Hepatocyte (in vitro differentiated cells): ENCODE measurements at regions not wholly inside any gene's neighbourhood (a gene's known extent, or its start where the extent isn't known, plus 50 kb on each side); places are given as distances from the start of the nearest gene placed in this dataset.
A peak's percentile ranks its signal among the peaks of the same experiment; 100 is the strongest.

Experiments used
- DNase-seq: peaks from one replicate; pipeline ENCODE4 v3.0.0-alpha.2; 2016; ENCODE audit warnings: low spot score
- H2AFZ ChIP-seq: fragments of 200-600 bp; sonication (generic); 2 replicates; pipeline ENCODE4 v1.6.0; 2016; ENCODE audit warnings: antibody characterized with exemption, mild to moderate bottlenecking
- H3K27ac ChIP-seq: fragments of 200-600 bp; sonication (generic); 2 replicates; pipeline ENCODE4 v1.5.1; 2016; ENCODE audit warnings: mild to moderate bottlenecking
- H3K27me3 ChIP-seq: fragments of 200-600 bp; sonication (generic); 2 replicates; pipeline ENCODE4 v1.6.1; 2016
- H3K36me3 ChIP-seq: fragments of 200-600 bp; sonication (generic); replicated peaks from 2 replicates; pipeline ENCODE4 v1.5.1; 2016; ENCODE audit warnings: low read depth; ENCODE audit not compliant: insufficient read depth
- H3K4me1 ChIP-seq: fragments of 200-600 bp; sonication (generic); 2 replicates; pipeline ENCODE4 v1.5.1; 2016; ENCODE audit warnings: mild to moderate bottlenecking, moderate library complexity; ENCODE audit not compliant: insufficient read depth
- H3K4me2 ChIP-seq: fragments of 200-600 bp; sonication (generic); 2 replicates; pipeline ENCODE4 v1.6.0; 2016
- H3K4me3 ChIP-seq: fragments of 200-600 bp; sonication (generic); 2 replicates; pipeline ENCODE4 v1.5.1; 2016; ENCODE audit warnings: mild to moderate bottlenecking
- H3K79me2 ChIP-seq: fragments of 200-600 bp; sonication (generic); 2 replicates; pipeline ENCODE4 v1.6.0; 2017; ENCODE audit warnings: mild to moderate bottlenecking
- H3K9me2 ChIP-seq: fragments of 200-600 bp; sonication (generic); replicated peaks from 2 replicates; pipeline ENCODE4 v1.6.0; 2017; ENCODE audit warnings: mild to moderate bottlenecking; ENCODE audit not compliant: insufficient read depth
- H3K9me3 ChIP-seq: fragments of 200-600 bp; sonication (generic); 2 replicates; pipeline ENCODE4 v1.5.1; 2016; ENCODE audit warnings: low read depth, mild to moderate bottlenecking
- H4K20me1 ChIP-seq: fragments of 200-600 bp; sonication (generic); 2 replicates; pipeline ENCODE4 v1.6.0; 2016; ENCODE audit warnings: mild to moderate bottlenecking; ENCODE audit not compliant: insufficient read depth, poor library complexity, severe bottlenecking
- CTCF ChIP-seq: fragments of 200-600 bp; sonication (generic); IDR thresholded peaks from 2 replicates; pipeline ENCODE4 v1.5.1; 2016; ENCODE audit warnings: antibody characterized with exemption, mild to moderate bottlenecking; ENCODE audit not compliant: poor library complexity
- EZH2 ChIP-seq: fragments of 200-600 bp; sonication (generic); IDR thresholded peaks from 2 replicates; pipeline ENCODE4 v1.6.1; 2016; ENCODE audit warnings: antibody characterized with exemption, mild to moderate bottlenecking, borderline replicate concordance
- EZH2phosphoT487 ChIP-seq: fragments of 200-600 bp; sonication (generic); IDR thresholded peaks from one replicate; pipeline ENCODE4 v1.6.1; 2018; ENCODE audit warnings: antibody characterized with exemption, mild to moderate bottlenecking, low read depth, moderate library complexity; ENCODE audit not compliant: unreplicated experiment, severe bottlenecking
- WGBS: methylation state at CpG from one replicate; pipeline ENCODE4 v1.1.6; 2016; ENCODE audit warnings: low lambda C conversion rate; ENCODE audit errors: missing lambda C conversion rate; 5-methylcytosine and 5-hydroxymethylcytosine counted together

GRCh38 chr22:22105364-22105763 lies 122.8 kb upstream of the TOP3B start:
- Histone ChIP-seq H3K4me2 (no peak overlapping the region), H3K9me2 (no peaks in the 10 kb centered on the region), H3K4me3 (no peak overlapping the region), H3K36me3 (no peaks in the 10 kb centered on the region), H3K4me1 (peaks cover 6% of the 10 kb centered on the region), H4K20me1 (no peaks in the 10 kb centered on the region), H3K9me3 (no peaks in the 10 kb centered on the region), H3K27ac (no peak overlapping the region), H2AFZ (no peak overlapping the region), H3K79me2 (no peaks in the 10 kb centered on the region), H3K27me3 (no peaks in the 10 kb centered on the region)
- 96% methylated on average over 2 of the region's 2 CpGs for WGBS
- no peak for DNase-seq
- no peak for TF ChIP-seq EZH2phosphoT487
- no peak for TF ChIP-seq EZH2
- TF ChIP-seq CTCF = no peak

- Histone ChIP-seq H3K27ac (no peak overlapping the region), H3K79me2 (no peaks in the 10 kb centered on the region), H4K20me1 (no peaks in the 10 kb centered on the region), H3K9me3 (no peaks in the 10 kb centered on the region), H2AFZ (no peak overlapping the region), H3K4me3 (no peak overlapping the region), H3K9me2 (no peaks in the 10 kb centered on the region), H3K36me3 (no peaks in the 10 kb centered on the region), H3K27me3 (peaks cover 2% of the 10 kb centered on the region), H3K4me2 (no peak overlapping the region), H3K4me1 (no peaks in the 10 kb centered on the region)
- DNase-seq = no peak
- 67% methylated on average over 8 of the region's 8 CpGs for WGBS
- TF ChIP-seq CTCF (no peak), EZH2phosphoT487 (no peak), EZH2 (no peak)
Measured at GRCh38 chr22:22103078-22103875, 120.7 kb upstream of the TOP3B start.

- Histone ChIP-seq H3K4me1 (no peaks in the 10 kb centered on the region), H3K9me3 (no peaks in the 10 kb centered on the region), H3K27me3 (peaks cover 21% of the 10 kb centered on the region), H3K36me3 (no peaks in the 10 kb centered on the region), H3K4me2 (no peak overlapping the region), H3K4me3 (no peak overlapping the region), H3K9me2 (no peaks in the 10 kb centered on the region), H4K20me1 (no peaks in the 10 kb centered on the region), H2AFZ (no peak overlapping the region), H3K79me2 (no peaks in the 10 kb centered on the region), H3K27ac (no peak overlapping the region)
- TF ChIP-seq EZH2phosphoT487 (no peak), CTCF (peak; percentile 35), EZH2 (no peak)
- peak; percentile 22 for DNase-seq
- 68% methylated on average over 11 of the region's 11 CpGs for WGBS
Measured at GRCh38 chr22:22099833-22100812, 117.5 kb upstream of the TOP3B start.
